ENCODE measurements at regions not wholly inside any gene's neighbourhood (a gene's known extent, or its start where the extent isn't known, plus 50 kb on each side); places are given as distances from the start of the nearest gene placed in this dataset.

- in situ Hi-C loops (cut with MboI; ENCODE audit: low sequenced_read_pairs), result no loop called here
- CTCF ChIA-PET, result no interaction called here
Measured at GRCh38 chr10:2790396-2791188, 276.8 kb upstream of the PFKP start.

More at GRCh38 chr10:2790396-2791188, 276.8 kb upstream of the PFKP start:
- H3K4me3 ChIP-seq (ENCODE audit: insufficient read depth, low read depth, low read length), result no peak overlapping the region
- H4K20me1 ChIP-seq (ENCODE audit: insufficient read depth, low read length), result no peaks in the 10 kb centered on the region
- no peak overlapping the region for H2AK5ac ChIP-seq (ENCODE audit: low read depth, low read length)
- BruUV-seq (replicated peaks), result no TSS peak
- dilution Hi-C loops (cut with HindIII; ENCODE audit: low sequenced_read_pairs, unreplicated experiment), result no loop called here
- H4K91ac ChIP-seq (ENCODE audit: insufficient read depth, low read depth, low read length), result no peak overlapping the region
- no peak overlapping the region for H2BK20ac ChIP-seq (ENCODE audit: low read depth, low read length)
- DNase-seq (no peak), ATAC-seq (ENCODE audit: low read depth) (no peak)
- no peak overlapping the region for H2AK9ac ChIP-seq (replicated peaks; ENCODE audit: low read depth, low read length, poor library complexity)
- H3K18ac ChIP-seq (ENCODE audit: low read depth, low read length), result no peak overlapping the region
- no peak overlapping the region for H4K8ac ChIP-seq (ENCODE audit: low read depth in 2 of 2, low read length in 2 of 2)
- peaks cover 21% of the 10 kb centered on the region for H3K9me3 ChIP-seq (ENCODE audit: control insufficient read depth, insufficient read depth, low read length)
- H2BK5ac ChIP-seq (ENCODE audit: low read depth, low read length, poor library complexity, severe bottlenecking), result no peak overlapping the region
- H2BK15ac ChIP-seq (ENCODE audit: low read depth, low read length), result no peak overlapping the region
- H3K36me3 ChIP-seq (ENCODE audit: control insufficient read depth, insufficient read depth, low read length), result no peaks in the 10 kb centered on the region
- H3K4me2 ChIP-seq (ENCODE audit: low read depth, low read length), result no peak overlapping the region
- H3K27ac ChIP-seq (ENCODE audit: insufficient read depth, low read length), result no peak overlapping the region
- no peak overlapping the region for H3K9ac ChIP-seq (ENCODE audit: low read depth, low read length)
- H3K23ac ChIP-seq (ENCODE audit: low read depth, low read length), result no peak overlapping the region
- no peaks in the 10 kb centered on the region for H3K27me3 ChIP-seq (ENCODE audit: control insufficient read depth, insufficient read depth, low read length)
- no peaks in the 10 kb centered on the region for H3K79me1 ChIP-seq (ENCODE audit: low read depth in 1 of 2, low read length in 2 of 2)
- no peaks in the 10 kb centered on the region for H3K4me1 ChIP-seq (ENCODE audit: control insufficient read depth, insufficient read depth, low read length)
- no peak overlapping the region for H2BK120ac ChIP-seq (ENCODE audit: low read depth, low read length)
- no peak overlapping the region for H3K14ac ChIP-seq (replicated peaks; ENCODE audit: low read depth, low read length)
- H3K4ac ChIP-seq (ENCODE audit: low read depth, low read length), result no peak overlapping the region
- H3K9me1 ChIP-seq (ENCODE audit: insufficient read depth, low read length), result no peaks in the 10 kb centered on the region
- POLR2A ChIA-PET (ENCODE audit: unreplicated experiment), result no interaction called here
- no peak overlapping the region for H4K5ac ChIP-seq (ENCODE audit: low read depth, low read length)
- intact Hi-C loops (cut with micrococcal nuclease), result no loop called here
- TF ChIP-seq CTCF (conservative IDR thresholded peaks at IDR 0.05; ENCODE audit: low read depth, low read length) (no peak), MAFK (IDR thresholded peaks at IDR 0.05; ENCODE audit: low read depth, low read length) (no peak), RFX5 (IDR thresholded peaks at IDR 0.05; ENCODE audit: low read depth, low read length) (no peak), MAZ (IDR thresholded peaks at IDR 0.05; ENCODE audit: borderline replicate concordance, low read depth, low read length) (no peak), MXI1 (IDR thresholded peaks at IDR 0.05; ENCODE audit: borderline replicate concordance, low read depth, low read length) (no peak), NFE2L2 (IDR thresholded peaks at IDR 0.05; ENCODE audit: low read depth, low read length) (no peak), ELK1 (IDR thresholded peaks at IDR 0.05; ENCODE audit: borderline replicate concordance, low read depth, low read length) (no peak), RAD21 (IDR thresholded peaks at IDR 0.05; ENCODE audit: low read length) (no peak), SMC3 (IDR thresholded peaks at IDR 0.05; ENCODE audit: low read depth, low read length) (no peak)
- no peak overlapping the region for H3K56ac ChIP-seq (ENCODE audit: extremely low read depth, insufficient read depth, low read length)
- no CpG with 5 or more reads among the region's 15 CpGs for WGBS, 2 experiments (ENCODE audit: extremely low coverage in 2 of 2, insufficient read length in 1 of 2)
- no peak overlapping the region for H2AFZ ChIP-seq (replicated peaks; ENCODE audit: low read length, poor library complexity)
